ENCODE measurements at regions not wholly inside any gene's neighbourhood (a gene's known extent, or its start where the extent isn't known, plus 50 kb on each side); places are given as distances from the start of the nearest gene placed in this dataset.

- TF ChIP-seq, protein P1, sequence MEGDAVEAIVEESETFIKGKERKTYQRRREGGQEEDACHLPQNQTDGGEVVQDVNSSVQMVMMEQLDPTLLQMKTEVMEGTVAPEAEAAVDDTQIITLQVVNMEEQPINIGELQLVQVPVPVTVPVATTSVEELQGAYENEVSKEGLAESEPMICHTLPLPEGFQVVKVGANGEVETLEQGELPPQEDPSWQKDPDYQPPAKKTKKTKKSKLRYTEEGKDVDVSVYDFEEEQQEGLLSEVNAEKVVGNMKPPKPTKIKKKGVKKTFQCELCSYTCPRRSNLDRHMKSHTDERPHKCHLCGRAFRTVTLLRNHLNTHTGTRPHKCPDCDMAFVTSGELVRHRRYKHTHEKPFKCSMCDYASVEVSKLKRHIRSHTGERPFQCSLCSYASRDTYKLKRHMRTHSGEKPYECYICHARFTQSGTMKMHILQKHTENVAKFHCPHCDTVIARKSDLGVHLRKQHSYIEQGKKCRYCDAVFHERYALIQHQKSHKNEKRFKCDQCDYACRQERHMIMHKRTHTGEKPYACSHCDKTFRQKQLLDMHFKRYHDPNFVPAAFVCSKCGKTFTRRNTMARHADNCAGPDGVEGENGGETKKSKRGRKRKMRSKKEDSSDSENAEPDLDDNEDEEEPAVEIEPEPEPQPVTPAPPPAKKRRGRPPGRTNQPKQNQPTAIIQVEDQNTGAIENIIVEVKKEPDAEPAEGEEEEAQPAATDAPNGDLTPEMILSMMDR (CRISPR knock-in tag; IDR thresholded peaks at IDR 0.05): no peak
- TF ChIP-seq RFX5 (IDR thresholded peaks at IDR 0.05; ENCODE audit: low read depth, low read length) (no peak), MNT (IDR thresholded peaks at IDR 0.05) (no peak), DMAP1 (CRISPR knock-in tag; IDR thresholded peaks at IDR 0.05) (no peak)
Observed at GRCh38 chr15:39486621-39487457, 94.0 kb upstream of the THBS1 start.
